ENCODE measurements at regions not wholly inside any gene's neighbourhood (a gene's known extent, or its start where the extent isn't known, plus 50 kb on each side); places are given as distances from the start of the nearest gene placed in this dataset.

DNA sequence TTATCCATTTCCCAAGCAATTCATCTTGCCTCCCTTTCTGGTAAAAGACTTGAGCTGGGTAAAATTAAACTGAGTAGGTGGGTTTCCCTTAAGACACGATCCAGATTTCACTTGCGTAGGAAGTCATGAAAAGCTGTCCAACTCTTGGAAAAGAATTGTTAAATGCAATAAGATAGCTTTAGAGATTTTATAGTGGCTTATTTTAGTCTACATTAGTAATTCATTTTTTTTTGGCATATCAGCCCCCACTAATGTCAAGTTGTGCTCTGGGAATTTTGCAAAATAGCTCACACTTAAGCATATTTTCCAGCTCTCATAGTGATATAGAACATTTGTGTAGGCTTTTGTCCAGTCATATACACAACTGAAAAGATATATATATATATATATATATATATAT, 344.7 kb upstream of the FIGN start:
- H3K36me3 ChIP-seq: no peaks in the 10 kb centered on the region
- H3K4me3 ChIP-seq: no peak overlapping the region
- no peaks in the 10 kb centered on the region for H3K4me1 ChIP-seq
- H3K27ac ChIP-seq: no peak overlapping the region
- TF ChIP-seq POLR2A (IDR thresholded peaks at IDR 0.05): no peak
- TF ChIP-seq, protein P1, sequence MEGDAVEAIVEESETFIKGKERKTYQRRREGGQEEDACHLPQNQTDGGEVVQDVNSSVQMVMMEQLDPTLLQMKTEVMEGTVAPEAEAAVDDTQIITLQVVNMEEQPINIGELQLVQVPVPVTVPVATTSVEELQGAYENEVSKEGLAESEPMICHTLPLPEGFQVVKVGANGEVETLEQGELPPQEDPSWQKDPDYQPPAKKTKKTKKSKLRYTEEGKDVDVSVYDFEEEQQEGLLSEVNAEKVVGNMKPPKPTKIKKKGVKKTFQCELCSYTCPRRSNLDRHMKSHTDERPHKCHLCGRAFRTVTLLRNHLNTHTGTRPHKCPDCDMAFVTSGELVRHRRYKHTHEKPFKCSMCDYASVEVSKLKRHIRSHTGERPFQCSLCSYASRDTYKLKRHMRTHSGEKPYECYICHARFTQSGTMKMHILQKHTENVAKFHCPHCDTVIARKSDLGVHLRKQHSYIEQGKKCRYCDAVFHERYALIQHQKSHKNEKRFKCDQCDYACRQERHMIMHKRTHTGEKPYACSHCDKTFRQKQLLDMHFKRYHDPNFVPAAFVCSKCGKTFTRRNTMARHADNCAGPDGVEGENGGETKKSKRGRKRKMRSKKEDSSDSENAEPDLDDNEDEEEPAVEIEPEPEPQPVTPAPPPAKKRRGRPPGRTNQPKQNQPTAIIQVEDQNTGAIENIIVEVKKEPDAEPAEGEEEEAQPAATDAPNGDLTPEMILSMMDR (IDR thresholded peaks at IDR 0.05): no peak
- no peak for TF ChIP-seq POLR2AphosphoS5 (IDR thresholded peaks at IDR 0.05)
- TF ChIP-seq EP300 (IDR thresholded peaks at IDR 0.05): no peak
- H3K27me3 ChIP-seq: no peaks in the 10 kb centered on the region
- no peak for DNase-seq (ENCODE audit: low spot score in 2 of 2)
- no peaks in the 10 kb centered on the region for H3K9me3 ChIP-seq
- 67% methylated on average over 2 of the region's 2 CpGs for WGBS

DNA sequence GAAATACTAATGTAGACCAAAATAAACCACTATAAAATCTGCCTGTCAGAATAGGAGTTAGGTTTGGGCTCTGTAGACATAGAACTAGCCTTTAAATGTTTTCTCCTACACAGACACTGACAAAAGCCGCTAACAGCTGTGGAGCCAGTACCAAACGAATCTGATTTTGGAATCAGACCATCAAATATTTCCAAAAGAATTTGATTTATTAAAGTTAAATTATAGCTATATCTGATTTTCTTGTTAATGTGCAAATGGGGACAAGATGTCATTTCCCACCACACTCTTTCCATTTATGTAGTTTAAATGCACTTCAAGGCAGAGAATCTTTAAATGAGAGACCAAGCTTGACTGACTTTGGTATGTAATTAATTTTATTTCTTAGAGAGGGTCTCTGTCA, 343.4 kb upstream of the FIGN start:
- TF ChIP-seq POLR2A (IDR thresholded peaks at IDR 0.05) (no peak), POLR2AphosphoS5 (IDR thresholded peaks at IDR 0.05) (no peak), EP300 (IDR thresholded peaks at IDR 0.05) (no peak)
- TF ChIP-seq, protein P1 (IDR thresholded peaks at IDR 0.05): no peak
- no peaks in the 10 kb centered on the region for H3K4me1 ChIP-seq
- no peaks in the 10 kb centered on the region for H3K36me3 ChIP-seq
- no peaks in the 10 kb centered on the region for H3K9me3 ChIP-seq
- DNase-seq (ENCODE audit: low spot score in 2 of 2): no peak
- H3K27me3 ChIP-seq: no peaks in the 10 kb centered on the region
- 51% methylated on average over 2 of the region's 2 CpGs for WGBS
- no peak overlapping the region for H3K27ac ChIP-seq
- no peak overlapping the region for H3K4me3 ChIP-seq

DNA sequence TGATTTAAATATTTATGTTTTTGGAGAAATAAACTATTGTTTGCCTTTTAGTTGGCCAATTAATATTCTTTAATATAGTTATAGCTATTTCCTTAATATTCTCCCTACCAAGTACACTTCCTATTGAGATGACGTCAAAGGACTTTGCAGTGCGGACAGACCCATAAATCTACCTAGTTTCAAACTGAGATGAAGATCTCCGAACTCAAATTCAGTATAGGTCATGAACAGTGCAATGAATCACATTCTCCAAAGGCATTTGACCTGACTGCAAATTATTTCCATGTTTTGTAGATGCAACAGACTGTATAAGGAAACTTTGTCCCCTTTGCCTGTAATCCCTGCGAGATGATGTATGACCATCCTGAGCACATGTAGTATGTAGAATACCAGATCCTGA, 342.6 kb upstream of the FIGN start:
- H3K9me3 ChIP-seq: no peaks in the 10 kb centered on the region
- no peaks in the 10 kb centered on the region for H3K27me3 ChIP-seq
- no peaks in the 10 kb centered on the region for H3K4me1 ChIP-seq
- TF ChIP-seq, protein P1 (IDR thresholded peaks at IDR 0.05): no peak
- no peak for TF ChIP-seq EP300 (IDR thresholded peaks at IDR 0.05)
- no peak for TF ChIP-seq POLR2A (IDR thresholded peaks at IDR 0.05)
- TF ChIP-seq POLR2AphosphoS5 (IDR thresholded peaks at IDR 0.05): no peak
- WGBS: 59% methylated on average over 4 of the region's 4 CpGs
- no peak overlapping the region for H3K27ac ChIP-seq
- no peaks in the 10 kb centered on the region for H3K36me3 ChIP-seq
- DNase-seq (ENCODE audit: low spot score in 2 of 2): no peak
- no peak overlapping the region for H3K4me3 ChIP-seq

DNA sequence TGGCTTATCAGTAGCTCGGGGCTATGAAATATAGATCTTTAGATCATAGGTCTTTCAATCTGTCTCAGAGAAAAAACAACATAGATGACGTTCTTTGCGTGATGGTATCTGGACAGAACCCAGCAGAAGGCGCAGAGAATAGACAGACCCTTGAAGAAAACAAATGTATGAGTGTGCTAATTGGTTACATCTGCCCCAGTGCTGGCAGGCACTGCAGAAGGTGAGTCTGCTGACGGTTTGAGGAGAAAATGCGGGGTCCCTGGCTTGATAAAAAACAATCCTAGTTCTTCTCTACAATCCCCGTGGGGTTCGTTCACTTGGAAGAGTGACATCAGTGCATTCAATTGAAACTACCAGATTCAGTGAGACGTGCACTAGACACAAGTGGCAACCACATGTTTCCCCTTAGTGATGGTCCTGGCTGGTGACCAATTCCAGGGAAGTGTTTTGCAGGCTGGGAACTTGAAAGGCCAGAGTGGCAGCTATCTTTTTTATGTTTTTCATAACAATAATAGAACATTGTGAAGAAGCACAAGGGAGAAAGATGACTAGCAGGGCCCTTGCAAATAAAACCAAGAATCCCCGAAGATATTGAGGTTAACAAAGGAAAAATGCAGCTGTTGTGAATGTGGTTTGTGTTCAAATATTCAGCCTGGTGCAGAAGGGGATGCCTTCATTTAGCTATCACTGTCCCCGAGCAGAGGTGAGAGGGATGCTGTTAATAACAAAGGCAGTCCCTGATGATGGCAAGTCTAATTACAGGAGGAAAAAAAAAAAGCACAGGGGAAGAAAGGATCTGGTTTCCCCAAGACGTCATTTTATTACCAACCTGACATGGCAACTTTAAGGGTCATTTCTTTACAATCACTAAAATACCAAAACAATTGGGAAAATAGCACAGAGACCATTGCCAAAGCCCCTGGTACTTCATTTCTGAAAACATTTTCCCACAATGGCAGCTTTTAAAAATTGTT, 337.6 kb upstream of the FIGN start:
- WGBS: 29% methylated on average over 12 of the region's 12 CpGs
- TF ChIP-seq, protein P1 (IDR thresholded peaks at IDR 0.05): no peak
- TF ChIP-seq EP300 (IDR thresholded peaks at IDR 0.05) (no peak), POLR2A (IDR thresholded peaks at IDR 0.05) (no peak), POLR2AphosphoS5 (IDR thresholded peaks at IDR 0.05) (no peak)
- Histone ChIP-seq H3K27me3 (no peaks in the 10 kb centered on the region), H3K9me3 (no peaks in the 10 kb centered on the region), H3K4me3 (no peak overlapping the region), H3K27ac (no peak overlapping the region), H3K4me1 (no peaks in the 10 kb centered on the region), H3K36me3 (no peaks in the 10 kb centered on the region)
- DNase-seq (ENCODE audit: low spot score in 2 of 2): no peak

DNA sequence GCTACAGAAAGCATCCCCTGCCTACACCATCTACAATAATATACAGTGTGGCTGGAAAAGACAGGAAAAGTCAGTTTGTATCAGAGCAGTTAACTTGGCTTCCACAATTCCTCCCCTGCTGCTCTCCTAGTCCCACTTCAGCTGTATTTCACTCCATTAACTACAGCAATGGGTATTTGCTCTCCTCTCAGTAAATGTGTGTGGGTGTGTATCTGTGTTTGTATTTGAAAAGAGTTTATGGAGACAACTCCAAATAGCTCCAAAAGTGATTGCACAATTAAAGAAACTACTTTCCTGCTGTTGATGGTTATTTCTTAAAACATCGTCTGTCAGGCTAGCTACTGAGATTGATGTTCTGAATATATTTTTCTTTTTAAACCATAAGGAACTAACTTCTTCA, 333.7 kb upstream of the FIGN start:
- no peak for DNase-seq (ENCODE audit: low spot score in 2 of 2)
- H3K27ac ChIP-seq: no peak overlapping the region
- no peak for TF ChIP-seq POLR2AphosphoS5 (IDR thresholded peaks at IDR 0.05)
- no peak for TF ChIP-seq POLR2A (IDR thresholded peaks at IDR 0.05)
- TF ChIP-seq, protein P1 (IDR thresholded peaks at IDR 0.05): no peak
- TF ChIP-seq EP300 (IDR thresholded peaks at IDR 0.05): no peak
- WGBS: 41% methylated on average over 1 of the region's 1 CpG
- H3K4me3 ChIP-seq: no peak overlapping the region
- no peaks in the 10 kb centered on the region for H3K9me3 ChIP-seq
- no peaks in the 10 kb centered on the region for H3K4me1 ChIP-seq
- no peaks in the 10 kb centered on the region for H3K36me3 ChIP-seq
- H3K27me3 ChIP-seq: no peaks in the 10 kb centered on the region

Data from suprapubic skin (tissue), 4 donors.